Activated naive CD4-positive, alpha-beta T cell treated with anti-CD3 and anti-CD28 coated beads, Interleukin-2, amount 10 ng/mL, durations not matched to agents 7 days and 5 days (primary cell): ENCODE measurements at regions not wholly inside any gene's neighbourhood (a gene's known extent, or its start where the extent isn't known, plus 50 kb on each side); places are given as distances from the start of the nearest gene placed in this dataset.
"Not testable (repeated sequence)": the region's sequence is repeated elsewhere in the genome, so short reads cannot be mapped to it uniquely, and the experiment has no call there.

Source experiments
- CTCF ChIA-PET: fragments of 350-600 bp; sonication (Branson Sonifier 250); formaldehyde crosslinking; loops from one replicate; lab custom pipeline; 2021; ENCODE audit warnings: antibody characterized with exemption; lab: Charles Lee
- DNase-seq: peaks from one replicate; pipeline ENCODE4 v3.0.0-alpha.2; 2020
- H3K27ac Mint-ChIP-seq: one replicate; pipeline ENCODE4 v1.8.0; 2021; ENCODE audit warnings: mild to moderate bottlenecking, moderate library complexity, mixed read lengths
- H3K27me3 Mint-ChIP-seq: one replicate; pipeline ENCODE4 v1.8.0; 2021; ENCODE audit warnings: mild to moderate bottlenecking, mixed read lengths
- H3K36me3 Mint-ChIP-seq: one replicate; pipeline ENCODE4 v1.8.0; 2021; ENCODE audit warnings: mixed read lengths
- H3K4me1 Mint-ChIP-seq: one replicate; pipeline ENCODE4 v1.8.0; 2021; ENCODE audit warnings: mixed read lengths
- H3K4me3 Mint-ChIP-seq: one replicate; pipeline ENCODE4 v1.8.0; 2021; ENCODE audit warnings: mild to moderate bottlenecking, moderate library complexity, mixed read lengths
- H3K9me3 Mint-ChIP-seq: one replicate; pipeline ENCODE4 v1.8.0; 2021; ENCODE audit warnings: mixed read lengths

DNA sequence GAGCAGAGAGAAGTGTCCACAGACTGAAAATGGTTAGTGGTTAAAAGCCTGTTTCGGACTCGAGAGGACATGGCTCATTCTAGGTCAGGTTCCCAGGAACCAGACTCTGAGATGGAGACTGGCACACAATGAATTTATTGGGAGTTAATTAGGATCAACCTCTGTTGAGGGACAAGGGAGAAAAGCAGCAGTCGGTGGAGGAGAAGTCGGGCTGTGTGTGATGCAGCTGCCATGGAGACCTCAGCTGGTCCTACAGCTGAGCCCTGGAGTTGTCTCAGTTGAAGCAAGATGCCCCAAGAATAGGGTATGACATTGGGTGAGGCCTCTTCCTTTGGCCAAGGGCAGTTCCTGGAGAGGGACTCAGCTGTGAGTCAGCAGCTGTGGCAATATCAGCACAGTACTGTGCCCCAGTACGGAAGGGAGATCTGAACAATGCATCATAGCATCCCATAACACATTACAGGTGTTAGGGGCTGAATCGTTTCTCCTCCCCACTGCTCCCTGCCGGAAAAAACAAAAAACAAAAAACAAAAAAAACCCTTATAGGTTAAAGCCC, 105.4 kb downstream of the ABHD5 start:
- no peaks in the 10 kb centered on the region for H3K9me3 Mint-ChIP-seq
- H3K27ac Mint-ChIP-seq: no peak overlapping the region
- H3K36me3 Mint-ChIP-seq: no peaks in the 10 kb centered on the region
- H3K4me3 Mint-ChIP-seq: no peak overlapping the region
- CTCF ChIA-PET: no interaction called here
- peaks cover 37% of the 10 kb centered on the region for H3K27me3 Mint-ChIP-seq
- no peak for DNase-seq
- H3K4me1 Mint-ChIP-seq: no peaks in the 10 kb centered on the region

DNA sequence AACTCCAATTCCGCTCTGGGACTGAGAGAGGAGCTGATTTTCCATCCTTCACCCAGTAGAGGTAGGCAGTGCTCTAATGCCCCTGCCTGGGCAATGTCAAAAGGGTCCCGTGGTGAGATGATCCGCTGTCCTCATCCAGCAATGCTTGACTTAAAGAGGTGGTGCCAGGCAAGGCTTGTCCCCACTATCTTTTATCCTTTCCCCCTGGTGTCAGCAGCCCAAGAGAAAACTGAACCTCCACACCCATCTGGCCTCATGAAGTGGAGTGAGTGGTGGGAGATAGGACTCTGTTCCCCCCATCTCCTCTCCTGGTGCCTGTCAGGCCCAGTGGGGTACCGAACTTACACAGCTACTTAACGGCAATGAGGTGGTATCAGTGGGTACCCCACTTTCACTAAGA, 107.1 kb downstream of the ABHD5 start:
- H3K4me3 Mint-ChIP-seq: no peak overlapping the region
- no peaks in the 10 kb centered on the region for H3K4me1 Mint-ChIP-seq
- H3K36me3 Mint-ChIP-seq: no peaks in the 10 kb centered on the region
- H3K9me3 Mint-ChIP-seq: no peaks in the 10 kb centered on the region
- no peak for DNase-seq
- H3K27ac Mint-ChIP-seq: no peak overlapping the region
- CTCF ChIA-PET: no interaction called here
- peaks cover 33% of the 10 kb centered on the region for H3K27me3 Mint-ChIP-seq

GRCh38 chr3:43810797-43811196, 120.1 kb downstream of the ABHD5 start:
- Mint-ChIP-seq H3K9me3 (no peaks in the 10 kb centered on the region), H3K27ac (no peak overlapping the region), H3K36me3 (no peaks in the 10 kb centered on the region), H3K4me3 (no peak overlapping the region), H3K4me1 (no peaks in the 10 kb centered on the region), H3K27me3 (peaks cover 6% of the 10 kb centered on the region)
- no peak for DNase-seq
- CTCF ChIA-PET: no interaction called here

- Mint-ChIP-seq H3K27ac (no peak overlapping the region), H3K4me1 (no peaks in the 10 kb centered on the region), H3K4me3 (no peak overlapping the region), H3K27me3 (no peaks in the 10 kb centered on the region), H3K9me3 (no peaks in the 10 kb centered on the region), H3K36me3 (no peaks in the 10 kb centered on the region)
- CTCF ChIA-PET: no interaction called here
- no peak for DNase-seq
Observed at GRCh38 chr3:43814461-43814860, 123.7 kb downstream of the ABHD5 start.

DNA sequence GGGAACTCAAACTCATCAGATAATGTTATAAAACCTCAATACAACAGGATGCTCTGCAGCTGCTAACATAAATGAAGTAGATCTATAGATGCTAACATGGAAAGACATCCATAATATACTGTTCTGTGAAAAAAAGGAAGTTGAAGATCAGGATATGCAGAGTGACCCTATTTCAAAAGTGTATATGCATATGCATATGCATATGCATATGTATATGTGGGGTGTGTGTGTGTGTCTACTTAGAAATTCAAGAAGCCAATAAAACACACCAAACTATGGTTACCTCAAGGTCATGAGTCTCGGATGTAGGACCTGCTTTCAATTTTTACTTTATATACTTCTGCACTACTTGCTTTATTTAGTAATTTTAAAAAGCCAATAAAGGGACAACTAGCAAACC, 125.6 kb downstream of the ABHD5 start:
- no peaks in the 10 kb centered on the region for H3K36me3 Mint-ChIP-seq
- no peak overlapping the region for H3K27ac Mint-ChIP-seq
- no peaks in the 10 kb centered on the region for H3K4me1 Mint-ChIP-seq
- CTCF ChIA-PET: no interaction called here
- no peak for DNase-seq
- peaks cover 9% of the 10 kb centered on the region for H3K27me3 Mint-ChIP-seq
- no peak overlapping the region for H3K4me3 Mint-ChIP-seq
- no peaks in the 10 kb centered on the region for H3K9me3 Mint-ChIP-seq

GRCh38 chr3:43817064-43817463, 126.3 kb downstream of the ABHD5 start:
- CTCF ChIA-PET: no interaction called here
- Mint-ChIP-seq H3K27me3 (peaks cover 9% of the 10 kb centered on the region), H3K4me3 (no peak overlapping the region), H3K4me1 (no peaks in the 10 kb centered on the region), H3K36me3 (no peaks in the 10 kb centered on the region), H3K9me3 (no peaks in the 10 kb centered on the region), H3K27ac (no peak overlapping the region)
- DNase-seq: no peak

DNA sequence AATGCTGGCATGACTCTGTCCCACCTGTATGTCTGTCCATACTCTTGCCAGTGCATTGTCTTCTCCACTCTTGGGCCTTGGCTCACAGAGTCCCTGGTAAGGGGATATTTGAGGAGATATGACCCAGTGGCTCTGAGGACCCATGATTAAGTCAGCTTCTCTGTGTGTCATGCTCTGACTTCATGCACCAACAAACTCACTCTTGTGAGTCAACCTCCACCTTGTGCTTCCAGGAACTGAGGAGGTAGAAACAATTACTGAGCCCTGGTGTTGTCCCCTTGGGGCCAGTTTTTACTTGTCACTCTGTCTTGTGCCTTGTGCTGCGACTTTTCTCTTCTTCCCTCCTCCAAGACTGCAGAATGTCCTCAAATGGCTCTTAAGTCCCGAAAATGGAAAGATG, 127.1 kb downstream of the ABHD5 start:
- no peak for DNase-seq
- Mint-ChIP-seq H3K9me3 (no peaks in the 10 kb centered on the region), H3K27me3 (peaks cover 9% of the 10 kb centered on the region), H3K4me3 (no peak overlapping the region), H3K36me3 (no peaks in the 10 kb centered on the region), H3K27ac (no peak overlapping the region), H3K4me1 (no peaks in the 10 kb centered on the region)
- CTCF ChIA-PET: no interaction called here

GRCh38 chr3:43818229-43818628, 127.5 kb downstream of the ABHD5 start:
- DNase-seq: no peak
- Mint-ChIP-seq H3K4me1 (no peaks in the 10 kb centered on the region), H3K27me3 (peaks cover 9% of the 10 kb centered on the region), H3K27ac (no peak overlapping the region), H3K4me3 (no peak overlapping the region), H3K9me3 (no peaks in the 10 kb centered on the region), H3K36me3 (no peaks in the 10 kb centered on the region)
- CTCF ChIA-PET: no interaction called here

- no peaks in the 10 kb centered on the region for H3K4me1 Mint-ChIP-seq
- DNase-seq: no peak
- H3K4me3 Mint-ChIP-seq: no peak overlapping the region
- H3K36me3 Mint-ChIP-seq: no peaks in the 10 kb centered on the region
- peaks cover 11% of the 10 kb centered on the region for H3K9me3 Mint-ChIP-seq
- H3K27me3 Mint-ChIP-seq: peaks cover 18% of the 10 kb centered on the region
- no peak overlapping the region for H3K27ac Mint-ChIP-seq
- CTCF ChIA-PET: no interaction called here
Observed at GRCh38 chr3:43838009-43838758, 147.4 kb downstream of the ABHD5 start.

DNA sequence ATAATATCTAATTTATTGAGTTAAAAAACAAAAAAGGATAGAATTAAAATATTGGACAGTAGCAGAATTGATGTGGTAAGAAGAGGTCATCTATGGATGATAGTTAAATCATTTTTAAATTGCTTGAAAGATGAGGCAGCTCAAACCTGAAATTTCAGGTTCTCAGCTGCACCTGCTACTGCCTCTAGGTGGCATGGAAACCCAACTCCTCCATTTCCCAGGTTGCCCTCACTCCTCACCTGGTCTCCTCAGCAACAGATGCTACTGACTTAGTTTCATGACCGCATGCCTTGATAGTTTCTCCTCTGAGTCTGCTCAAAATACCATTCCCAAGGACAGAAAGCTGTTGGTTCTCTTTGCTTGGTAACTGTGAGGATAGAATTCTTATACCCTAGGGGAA, 148.1 kb downstream of the ABHD5 start:
- CTCF ChIA-PET: no interaction called here
- no peak for DNase-seq
- Mint-ChIP-seq H3K4me3 (no peak overlapping the region), H3K9me3 (peaks cover 11% of the 10 kb centered on the region), H3K27ac (no peak overlapping the region), H3K36me3 (no peaks in the 10 kb centered on the region), H3K27me3 (peaks cover 23% of the 10 kb centered on the region), H3K4me1 (no peaks in the 10 kb centered on the region)

DNA sequence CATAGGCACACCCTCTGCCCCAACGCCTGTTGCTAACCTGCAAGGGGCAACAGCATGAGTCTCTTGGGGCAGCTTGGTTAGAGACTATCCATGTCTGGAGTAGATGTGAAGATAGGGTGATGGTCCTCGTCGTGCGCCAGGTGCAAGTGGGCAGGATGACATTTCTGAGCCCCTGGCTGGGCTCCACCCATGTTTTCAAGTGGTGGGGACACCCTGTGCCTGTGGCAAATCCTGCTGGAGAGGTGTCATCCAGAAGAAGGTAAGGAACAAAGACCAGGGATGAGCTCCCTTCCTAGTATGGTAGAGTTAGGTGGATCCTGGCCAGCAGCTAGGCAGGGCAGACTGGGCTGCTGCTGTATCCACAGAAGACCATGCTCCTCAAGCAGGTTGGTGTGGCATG, 152.6 kb downstream of the ABHD5 start:
- Mint-ChIP-seq H3K36me3 (no peaks in the 10 kb centered on the region), H3K9me3 (peaks cover 7% of the 10 kb centered on the region), H3K4me1 (no peaks in the 10 kb centered on the region), H3K27ac (no peak overlapping the region), H3K27me3 (peaks cover 23% of the 10 kb centered on the region), H3K4me3 (no peak overlapping the region)
- CTCF ChIA-PET: interaction anchor here (1.2 kb wide), 1 partner anchor 12 kb away, joined by 3 read pairs; no protein-coding TSS in a partner anchor
- DNase-seq: no peak

GRCh38 chr3:43844757-43845156, 154.0 kb downstream of the ABHD5 start:
- Mint-ChIP-seq H3K36me3 (no peaks in the 10 kb centered on the region), H3K4me3 (no peak overlapping the region), H3K27ac (no peak overlapping the region), H3K9me3 (peaks cover 4% of the 10 kb centered on the region), H3K4me1 (no peaks in the 10 kb centered on the region), H3K27me3 (peaks cover 23% of the 10 kb centered on the region)
- CTCF ChIA-PET: no interaction called here
- DNase-seq: no peak

DNA sequence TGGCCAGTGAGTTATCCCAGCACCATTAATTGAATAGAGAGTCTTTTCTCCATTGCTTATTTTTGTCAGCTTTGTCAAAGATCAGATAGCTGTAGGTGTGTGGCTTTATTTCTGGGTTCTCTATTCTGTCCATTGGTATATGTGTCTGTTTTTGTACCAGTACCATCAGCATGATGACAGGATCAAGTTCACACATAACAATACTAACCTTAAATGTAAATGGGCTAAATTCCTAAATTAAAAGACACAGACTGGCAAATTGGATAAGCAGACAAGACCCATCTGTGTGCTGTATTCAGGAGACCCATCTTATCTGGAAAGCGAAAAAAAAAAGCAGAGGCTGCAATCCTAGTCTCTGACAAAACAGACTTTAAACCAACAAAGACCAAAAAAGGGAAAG, 154.8 kb downstream of the ABHD5 start:
- not testable (repeated sequence) for H3K4me3 Mint-ChIP-seq, H3K27ac Mint-ChIP-seq, H3K4me1 Mint-ChIP-seq, H3K36me3 Mint-ChIP-seq, H3K9me3 Mint-ChIP-seq, DNase-seq
- CTCF ChIA-PET: interaction anchor here (0.6 kb wide), 1 partner anchor 330 kb away, joined by 3 read pairs; no protein-coding TSS in a partner anchor
- H3K27me3 Mint-ChIP-seq: peaks cover 23% of the 10 kb centered on the region

DNA sequence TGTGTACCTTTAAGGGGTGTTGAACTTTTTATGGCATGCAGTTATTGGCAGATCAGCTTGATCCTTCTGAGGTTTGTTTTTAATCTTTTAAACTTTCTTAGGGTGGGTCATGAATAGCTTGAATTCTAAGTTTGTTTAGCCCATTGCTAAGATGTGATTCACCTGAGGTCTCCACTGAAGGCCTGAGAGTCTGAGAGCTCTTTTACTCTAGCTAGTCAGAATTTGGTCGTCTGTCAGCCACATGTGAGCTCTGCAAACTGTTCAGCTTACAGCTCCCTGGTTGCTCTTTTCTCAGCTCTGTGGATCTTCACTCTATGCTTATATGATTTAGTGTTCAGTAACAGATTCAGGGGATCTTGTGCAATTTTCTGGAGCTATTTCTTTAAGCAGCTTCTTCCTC, 161.3 kb downstream of the ABHD5 start:
- no peak overlapping the region for H3K4me3 Mint-ChIP-seq
- CTCF ChIA-PET: no interaction called here
- H3K27ac Mint-ChIP-seq: no peak overlapping the region
- DNase-seq: no peak
- H3K4me1 Mint-ChIP-seq: no peaks in the 10 kb centered on the region
- H3K9me3 Mint-ChIP-seq: peaks cover 2% of the 10 kb centered on the region
- no peaks in the 10 kb centered on the region for H3K36me3 Mint-ChIP-seq
- H3K27me3 Mint-ChIP-seq: peaks cover 44% of the 10 kb centered on the region

- Mint-ChIP-seq H3K36me3 (no peaks in the 10 kb centered on the region), H3K4me3 (no peak overlapping the region), H3K27ac (no peak overlapping the region), H3K9me3 (no peaks in the 10 kb centered on the region), H3K27me3 (peaks cover 65% of the 10 kb centered on the region), H3K4me1 (no peaks in the 10 kb centered on the region)
- no peak for DNase-seq
- CTCF ChIA-PET: interaction anchor here (2.7 kb wide), 1 partner anchor 344 kb away, joined by 13 read pairs; no protein-coding TSS in a partner anchor
Observed at GRCh38 chr3:43854283-43854682, 163.5 kb downstream of the ABHD5 start.
